OCI-LY7 (cell line): ENCODE measurements at regions not wholly inside any gene's neighbourhood (a gene's known extent, or its start where the extent isn't known, plus 50 kb on each side); places are given as distances from the start of the nearest gene placed in this dataset.

Experiments
- BruUV-seq: library from RNA; stranded (reverse); fragments of 400-500 nt; replicated peaks from 2 replicates; lab custom pipeline; 2021; lab: Mats Ljungman, UMichigan
- CTCF ChIA-PET: fragments of 300-600 bp; sonication (Branson Sonifier 250); formaldehyde crosslinking; loops from one replicate; lab custom pipeline; 2022; ENCODE audit warnings: antibody characterized with exemption; ENCODE audit not compliant: unreplicated experiment; lab: Charles Lee
- POLR2A ChIA-PET: fragments of 300-600 bp; sonication (Branson Sonifier 250); formaldehyde crosslinking; loops from one replicate; lab custom pipeline; 2022; ENCODE audit warnings: antibody characterized with exemption; lab: Charles Lee
- DNase-seq: peaks from one replicate; pipeline ENCODE4 v3.0.0-alpha.2; 2015; ENCODE audit warnings: low spot score
- H2AFZ ChIP-seq: fragments of 200-600 bp; sonication (generic), shearing (Covaris generic); 2 replicates; pipeline ENCODE4 v1.6.1; 2014; ENCODE audit warnings: mild to moderate bottlenecking, antibody characterized with exemption, low read length, moderate library complexity
- H3K27ac ChIP-seq: fragments of 200-600 bp; sonication (generic); 2 replicates; pipeline ENCODE4 v1.5.1; 2014; ENCODE audit warnings: mixed run types, low read depth, mild to moderate bottlenecking, moderate library complexity, low read length, inconsistent platforms; ENCODE audit not compliant: poor library complexity, severe bottlenecking
- H3K36me3 ChIP-seq: fragments of 200-600 bp; sonication (generic); 2 replicates; pipeline ENCODE4 v1.6.1; 2014; ENCODE audit warnings: mild to moderate bottlenecking, antibody characterized with exemption, low read length, moderate library complexity, mixed read lengths; ENCODE audit not compliant: insufficient read depth
- H3K4me1 ChIP-seq: fragments of 200-600 bp; sonication (generic); 2 replicates; pipeline ENCODE4 v1.5.1; 2014; ENCODE audit warnings: mild to moderate bottlenecking, low read length; ENCODE audit not compliant: insufficient read depth, poor library complexity, severe bottlenecking
- H3K4me2 ChIP-seq: fragments of 200-600 bp; sonication (generic); 2 replicates; pipeline ENCODE4 v1.6.1; 2014; ENCODE audit warnings: mild to moderate bottlenecking, low read length
- H3K4me3 ChIP-seq: fragments of 200-600 bp; sonication (generic); 2 replicates; pipeline ENCODE4 v1.5.1; 2014; ENCODE audit warnings: mild to moderate bottlenecking, low read depth, low read length; ENCODE audit not compliant: poor library complexity, severe bottlenecking
- H3K79me2 ChIP-seq: fragments of 200-600 bp; sonication (generic); 2 replicates; pipeline ENCODE4 v1.6.1; 2016; ENCODE audit warnings: low read depth, mild to moderate bottlenecking, low read length, moderate library complexity, mixed read lengths; ENCODE audit not compliant: insufficient read depth
- H3K9me2 ChIP-seq: fragments of 200-600 bp; sonication (generic); 2 replicates; pipeline ENCODE4 v1.6.1; 2016; ENCODE audit warnings: mild to moderate bottlenecking, low read length, mixed read lengths; ENCODE audit not compliant: insufficient read depth
- H3K9me3 ChIP-seq: fragments of 200-600 bp; sonication (generic); 2 replicates; pipeline ENCODE4 v1.6.1; 2014; ENCODE audit warnings: mild to moderate bottlenecking, mixed run types, low read length, mixed read lengths
- H4K20me1 ChIP-seq: fragments of 200-600 bp; sonication (generic); 2 replicates; pipeline ENCODE4 v1.6.1; 2014; ENCODE audit warnings: mild to moderate bottlenecking, antibody characterized with exemption, low read length, moderate library complexity, mixed read lengths; ENCODE audit not compliant: insufficient read depth
- EZH2phosphoT487 ChIP-seq: fragments of 200-600 bp; sonication (generic); IDR thresholded peaks from 2 replicates; pipeline ENCODE4 v1.6.1; 2018; ENCODE audit warnings: low read depth, borderline replicate concordance, mild to moderate bottlenecking, mixed run types, antibody characterized with exemption, low read length, moderate library complexity, mixed read lengths
- intact Hi-C: fragments of 100-400 bp; cut with micrococcal nuclease; formaldehyde crosslinking; loops from one replicate; pipeline ENCODE4 v1.10.0; 2022; ENCODE audit not compliant: unreplicated experiment
- TF ChIP-seq, protein P1 (sequence below): fragments of 200-600 bp; sonication (generic); conservative IDR thresholded peaks from 2 replicates; pipeline ENCODE4 v1.5.1; 2014; ENCODE audit warnings: mild to moderate bottlenecking, antibody characterized with exemption, low read length, moderate library complexity, mixed read lengths

DNA sequence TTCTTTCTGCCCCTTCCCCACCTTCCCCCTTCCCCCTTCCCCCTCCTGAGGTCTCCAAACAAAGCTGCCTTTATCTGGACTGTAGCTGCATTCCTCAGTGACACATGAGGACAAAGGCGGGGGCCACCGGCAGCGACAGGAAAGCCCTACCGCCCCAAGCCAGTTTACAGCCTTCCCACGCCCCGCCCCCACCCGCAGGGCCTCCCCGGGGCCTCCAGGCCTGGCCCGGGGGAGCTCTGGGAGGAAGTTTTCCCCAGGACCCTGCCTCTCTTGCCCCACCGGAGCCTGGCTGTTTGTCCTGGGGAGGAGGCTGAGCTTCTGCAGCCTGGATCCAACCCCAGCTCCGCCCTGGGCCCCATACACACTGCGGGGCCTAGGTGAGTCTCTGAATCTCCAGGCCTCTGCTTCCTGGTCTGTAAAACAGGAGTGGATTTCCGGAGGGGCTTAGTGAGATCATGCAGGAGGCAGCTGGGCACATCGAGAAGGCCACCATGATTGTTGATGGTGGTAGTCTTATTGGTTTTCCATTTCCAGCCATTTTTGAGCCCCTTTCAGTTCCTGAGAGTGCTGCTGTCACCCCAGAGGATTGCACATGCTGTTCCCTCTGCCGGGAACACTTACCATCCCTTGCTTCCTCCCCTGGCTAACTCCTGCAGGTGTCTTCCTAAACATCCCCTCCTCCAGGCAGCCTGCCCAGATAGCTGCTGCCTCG lies 130.7 kb downstream of the MN1 start:
- peaks cover 4% of the 10 kb centered on the region; the same call in 1 of the 2 replicates for H3K9me3 ChIP-seq
- no peaks in the 10 kb centered on the region for H3K36me3 ChIP-seq
- intact Hi-C loops = no loop called here
- no peaks in the 10 kb centered on the region for H3K4me1 ChIP-seq
- TF ChIP-seq, protein P1, sequence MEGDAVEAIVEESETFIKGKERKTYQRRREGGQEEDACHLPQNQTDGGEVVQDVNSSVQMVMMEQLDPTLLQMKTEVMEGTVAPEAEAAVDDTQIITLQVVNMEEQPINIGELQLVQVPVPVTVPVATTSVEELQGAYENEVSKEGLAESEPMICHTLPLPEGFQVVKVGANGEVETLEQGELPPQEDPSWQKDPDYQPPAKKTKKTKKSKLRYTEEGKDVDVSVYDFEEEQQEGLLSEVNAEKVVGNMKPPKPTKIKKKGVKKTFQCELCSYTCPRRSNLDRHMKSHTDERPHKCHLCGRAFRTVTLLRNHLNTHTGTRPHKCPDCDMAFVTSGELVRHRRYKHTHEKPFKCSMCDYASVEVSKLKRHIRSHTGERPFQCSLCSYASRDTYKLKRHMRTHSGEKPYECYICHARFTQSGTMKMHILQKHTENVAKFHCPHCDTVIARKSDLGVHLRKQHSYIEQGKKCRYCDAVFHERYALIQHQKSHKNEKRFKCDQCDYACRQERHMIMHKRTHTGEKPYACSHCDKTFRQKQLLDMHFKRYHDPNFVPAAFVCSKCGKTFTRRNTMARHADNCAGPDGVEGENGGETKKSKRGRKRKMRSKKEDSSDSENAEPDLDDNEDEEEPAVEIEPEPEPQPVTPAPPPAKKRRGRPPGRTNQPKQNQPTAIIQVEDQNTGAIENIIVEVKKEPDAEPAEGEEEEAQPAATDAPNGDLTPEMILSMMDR = no peak
- TF ChIP-seq EZH2phosphoT487 = no peak
- no peaks in the 10 kb centered on the region for H3K79me2 ChIP-seq
- H3K27ac ChIP-seq = no peak overlapping the region
- ChIA-PET CTCF (no interaction called here), POLR2A (no interaction called here)
- no peak overlapping the region for H3K4me2 ChIP-seq
- no peaks in the 10 kb centered on the region for H4K20me1 ChIP-seq
- no peak for DNase-seq
- no peaks in the 10 kb centered on the region for H3K9me2 ChIP-seq
- no TSS peak for BruUV-seq
- no peak overlapping the region for H3K4me3 ChIP-seq
- no peak overlapping the region for H2AFZ ChIP-seq

DNA sequence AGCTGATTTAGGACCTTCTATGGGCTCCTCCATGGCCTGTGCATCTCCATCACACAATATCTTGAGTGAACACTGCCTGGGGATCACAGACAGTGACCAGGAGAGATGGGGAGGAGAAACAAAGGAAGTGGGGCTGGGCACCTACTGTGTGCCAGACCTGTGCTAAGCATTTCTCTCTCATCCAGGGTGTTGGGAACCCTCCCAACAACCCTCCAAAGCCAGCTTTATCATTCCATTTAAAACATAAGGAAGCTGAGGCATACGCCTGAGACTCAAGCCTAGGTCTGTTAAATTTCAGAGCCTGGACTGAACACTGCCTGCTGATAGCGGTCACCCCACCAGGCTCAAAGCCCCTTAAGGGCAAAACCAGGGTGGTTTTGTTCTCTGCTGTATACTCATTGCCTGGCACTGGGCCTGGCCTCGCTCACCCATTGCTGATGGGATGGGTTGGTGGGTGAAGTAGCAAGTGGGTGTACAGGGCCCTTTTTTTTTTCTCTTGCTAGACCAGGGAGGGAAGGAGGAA lies 130.1 kb downstream of the MN1 start:
- H2AFZ ChIP-seq = no peak overlapping the region
- POLR2A ChIA-PET = no interaction called here
- intact Hi-C loops = no loop called here

More for the DNA sequence above, 130.1 kb downstream of the MN1 start:
- TF ChIP-seq, protein P1 = no peak
- TF ChIP-seq EZH2phosphoT487 = no peak
- peaks cover 1% of the 10 kb centered on the region; the same call in 1 of the 2 replicates for H3K9me3 ChIP-seq
- no peaks in the 10 kb centered on the region for H3K9me2 ChIP-seq
- no peaks in the 10 kb centered on the region for H3K36me3 ChIP-seq
- no peaks in the 10 kb centered on the region for H4K20me1 ChIP-seq
- BruUV-seq = no TSS peak
- DNase-seq = no peak
- no peak overlapping the region for H3K27ac ChIP-seq
- H3K4me1 ChIP-seq = no peaks in the 10 kb centered on the region
- no peak overlapping the region for H3K4me2 ChIP-seq
- H3K4me3 ChIP-seq = no peak overlapping the region
- CTCF ChIA-PET = no interaction called here
- H3K79me2 ChIP-seq = no peaks in the 10 kb centered on the region
